Tibial nerve (tissue), 4 donors: ENCODE measurements at regions not wholly inside any gene's neighbourhood (a gene's known extent, or its start where the extent isn't known, plus 50 kb on each side); places are given as distances from the start of the nearest gene placed in this dataset.

Experiments used
- DNase-seq, 2 donors: peaks; one replicate each; pipeline ENCODE4 v3.0.0-alpha.2; 2019; ENCODE audit warnings: low spot score in 2 of 2
- H3K27ac ChIP-seq, 4 donors: fragments of 200-600 bp; sonication (generic) in 3 of 4; one replicate each; pipeline ENCODE4 v1.5.1; 2017 to 2019; ENCODE audit warnings: mild to moderate bottlenecking in 1 of 4
- H3K27me3 ChIP-seq, 2 donors: fragments of 200-600 bp; sonication (generic) in 1 of 2; one replicate each; pipeline versions ENCODE4 v1.5.1 to v1.6.0; 2017 to 2019
- H3K36me3 ChIP-seq, 3 donors: fragments of 200-600 bp; sonication (generic); one replicate each; pipeline ENCODE4 v1.5.1; 2018 to 2019
- H3K4me1 ChIP-seq, 4 donors: fragments of 200-600 bp; sonication (generic) in 3 of 4; one replicate each; pipeline ENCODE4 v1.5.1; 2017 to 2019
- H3K4me3 ChIP-seq, 4 donors: fragments of 200-600 bp; sonication (generic) in 3 of 4; one replicate each; pipeline ENCODE4 v1.5.1; 2017 to 2019; ENCODE audit warnings: mild to moderate bottlenecking in 1 of 4, moderate library complexity in 1 of 4
- H3K9me3 ChIP-seq, 4 donors: fragments of 200-600 bp; sonication (generic) in 3 of 4; one replicate each; pipeline ENCODE4 v1.5.1; 2017 to 2019
- EP300 ChIP-seq, 2 donors: sonication (generic); formaldehyde crosslinking; IDR thresholded peaks; one replicate each; pipeline ENCODE4 v1.6.1; 2017; ENCODE audit warnings: antibody characterized with exemption in 2 of 2, mild to moderate bottlenecking in 1 of 2
- POLR2A ChIP-seq, 2 donors: fragments of 450-650 bp; IDR thresholded peaks; one replicate each; pipeline ENCODE4 v1.6.1; 2017; ENCODE audit warnings: antibody characterized with exemption in 2 of 2, mild to moderate bottlenecking in 2 of 2, moderate library complexity in 2 of 2
- WGBS, 2 donors: methylation state at CpG; one replicate each; pipeline ENCODE4 v1.1.5; 2018; 5-methylcytosine and 5-hydroxymethylcytosine counted together
- TF ChIP-seq, protein P1 (sequence below), 5 experiments: fragments of 200-600 bp in 3 of 5; fragments of 450-650 bp in 2 of 5; sonication (generic) in 3 of 5; IDR thresholded peaks; one replicate each; pipeline ENCODE4 v1.5.1; 2016 to 2019; ENCODE audit warnings: antibody characterized with exemption in 5 of 5, mild to moderate bottlenecking in 3 of 5, moderate library complexity in 2 of 5

DNA sequence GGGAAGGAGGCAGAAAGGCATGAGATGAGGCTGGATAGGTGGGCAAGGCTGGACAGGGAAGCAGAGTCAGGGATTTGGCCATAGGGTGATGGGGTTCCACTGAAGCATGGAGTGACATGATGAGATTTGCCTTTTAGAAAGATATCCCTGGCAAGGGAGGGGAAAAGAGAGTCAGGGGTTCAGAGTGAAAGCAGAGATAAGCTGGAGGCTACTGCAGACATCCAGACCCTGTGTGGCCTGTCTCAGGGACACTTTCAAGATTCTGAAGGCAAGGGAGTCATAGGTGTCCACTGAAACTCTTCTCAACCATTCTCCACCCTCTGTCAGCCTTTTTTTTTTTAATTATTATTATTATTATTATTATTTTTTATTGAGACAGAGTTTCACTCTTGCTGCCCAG, 94.0 kb upstream of the SPATA12 start:
- no peak overlapping the region for H3K27ac ChIP-seq
- peaks cover 0 to 8% (median 0%) of the 10 kb centered on the region in 4 donors for H3K9me3 ChIP-seq
- no peaks in the 10 kb centered on the region for H3K27me3 ChIP-seq
- TF ChIP-seq EP300 (IDR thresholded peaks at IDR 0.05) (no peak), POLR2A (IDR thresholded peaks at IDR 0.05) (no peak)
- TF ChIP-seq, protein P1, sequence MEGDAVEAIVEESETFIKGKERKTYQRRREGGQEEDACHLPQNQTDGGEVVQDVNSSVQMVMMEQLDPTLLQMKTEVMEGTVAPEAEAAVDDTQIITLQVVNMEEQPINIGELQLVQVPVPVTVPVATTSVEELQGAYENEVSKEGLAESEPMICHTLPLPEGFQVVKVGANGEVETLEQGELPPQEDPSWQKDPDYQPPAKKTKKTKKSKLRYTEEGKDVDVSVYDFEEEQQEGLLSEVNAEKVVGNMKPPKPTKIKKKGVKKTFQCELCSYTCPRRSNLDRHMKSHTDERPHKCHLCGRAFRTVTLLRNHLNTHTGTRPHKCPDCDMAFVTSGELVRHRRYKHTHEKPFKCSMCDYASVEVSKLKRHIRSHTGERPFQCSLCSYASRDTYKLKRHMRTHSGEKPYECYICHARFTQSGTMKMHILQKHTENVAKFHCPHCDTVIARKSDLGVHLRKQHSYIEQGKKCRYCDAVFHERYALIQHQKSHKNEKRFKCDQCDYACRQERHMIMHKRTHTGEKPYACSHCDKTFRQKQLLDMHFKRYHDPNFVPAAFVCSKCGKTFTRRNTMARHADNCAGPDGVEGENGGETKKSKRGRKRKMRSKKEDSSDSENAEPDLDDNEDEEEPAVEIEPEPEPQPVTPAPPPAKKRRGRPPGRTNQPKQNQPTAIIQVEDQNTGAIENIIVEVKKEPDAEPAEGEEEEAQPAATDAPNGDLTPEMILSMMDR (IDR thresholded peaks at IDR 0.05): no peak
- no peaks in the 10 kb centered on the region for H3K4me1 ChIP-seq
- no peaks in the 10 kb centered on the region for H3K36me3 ChIP-seq
- DNase-seq: no peak
- H3K4me3 ChIP-seq: no peak overlapping the region

DNA sequence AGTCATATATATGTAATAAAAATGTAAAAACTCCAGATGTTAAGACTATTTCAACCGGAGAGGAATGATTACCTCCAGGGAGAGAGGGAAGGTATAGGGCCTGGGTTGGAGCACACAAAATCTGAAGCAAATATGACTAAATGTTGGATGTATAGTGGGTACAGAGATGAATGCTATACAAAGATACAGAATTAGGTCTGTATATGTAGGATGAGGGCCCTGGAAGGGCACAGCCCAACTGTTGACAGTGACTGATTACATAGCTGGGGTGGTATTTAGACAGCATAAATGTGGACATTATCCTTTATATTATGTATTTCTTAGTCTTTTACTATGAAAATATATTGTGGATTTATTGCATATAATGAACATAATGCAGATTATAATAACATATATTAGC, 94.4 kb upstream of the SPATA12 start:
- no peak overlapping the region for H3K27ac ChIP-seq
- H3K4me3 ChIP-seq: no peak overlapping the region
- TF ChIP-seq EP300 (IDR thresholded peaks at IDR 0.05) (no peak), POLR2A (IDR thresholded peaks at IDR 0.05) (no peak)
- TF ChIP-seq, protein P1 (IDR thresholded peaks at IDR 0.05): no peak
- peaks cover 0 to 8% (median 0%) of the 10 kb centered on the region in 4 donors for H3K9me3 ChIP-seq
- 92 to 93% methylated on average over 1 of the region's 1 CpG for WGBS, 2 donors
- H3K4me1 ChIP-seq: no peaks in the 10 kb centered on the region
- DNase-seq: no peak
- no peaks in the 10 kb centered on the region for H3K36me3 ChIP-seq
- H3K27me3 ChIP-seq: no peaks in the 10 kb centered on the region

DNA sequence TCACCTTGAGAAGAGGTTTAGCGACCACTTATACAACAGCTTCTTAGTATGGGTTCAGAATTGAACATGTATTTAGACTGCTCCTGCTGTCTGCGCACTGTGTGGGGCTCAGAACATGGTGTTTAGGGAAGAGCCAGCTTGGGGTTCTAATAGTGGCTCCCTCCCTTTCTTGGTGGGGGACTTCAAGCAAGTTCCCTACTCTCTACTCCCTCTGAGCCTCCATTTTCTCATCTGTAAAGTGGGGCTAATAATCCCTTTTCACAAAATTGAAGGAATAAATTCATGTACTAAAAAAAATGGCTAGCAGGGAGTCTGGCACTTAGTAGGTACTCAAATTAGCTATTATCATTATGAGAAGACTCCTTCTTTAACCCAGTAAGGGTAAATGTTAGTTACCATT, 97.5 kb upstream of the SPATA12 start:
- DNase-seq: no peak
- Histone ChIP-seq H3K4me1 (no peaks in the 10 kb centered on the region), H3K27ac (no peak overlapping the region), H3K27me3 (no peaks in the 10 kb centered on the region), H3K36me3 (no peaks in the 10 kb centered on the region), H3K4me3 (no peak overlapping the region), H3K9me3 (peaks cover 0 to 8% (median 0%) of the 10 kb centered on the region in 4 donors)
- TF ChIP-seq POLR2A (IDR thresholded peaks at IDR 0.05): no peak
- TF ChIP-seq, protein P1 (IDR thresholded peaks at IDR 0.05): no peak
- no peak for TF ChIP-seq EP300 (IDR thresholded peaks at IDR 0.05)
- WGBS, 2 donors: 93 to 95% methylated on average over 2 of the region's 2 CpGs

DNA sequence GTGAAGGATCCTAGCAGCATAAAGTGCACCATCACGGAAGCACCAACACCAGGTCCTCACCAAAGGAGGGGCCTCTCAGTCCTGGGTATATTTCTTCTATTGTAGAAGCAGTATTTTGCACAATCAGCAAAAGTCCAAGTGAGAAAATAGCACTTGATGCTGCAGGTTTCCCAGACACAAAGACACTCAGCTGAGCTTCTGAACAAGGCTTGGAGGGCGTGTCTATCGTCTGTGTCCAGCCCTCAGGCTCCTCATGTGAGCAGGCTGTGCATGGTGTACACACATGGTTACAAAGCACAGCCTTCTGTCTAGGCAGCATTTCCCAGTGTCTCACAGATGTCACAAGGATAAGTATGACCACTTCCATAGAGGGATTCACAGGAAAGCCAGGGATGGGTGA, 98.3 kb upstream of the SPATA12 start:
- 63 to 71% methylated on average over 3 of the region's 3 CpGs for WGBS, 2 donors
- H3K9me3 ChIP-seq: peaks cover 0 to 8% (median 0%) of the 10 kb centered on the region in 4 donors
- no peak overlapping the region for H3K27ac ChIP-seq
- no peak for TF ChIP-seq POLR2A (IDR thresholded peaks at IDR 0.05)
- no peak for TF ChIP-seq EP300 (IDR thresholded peaks at IDR 0.05)
- TF ChIP-seq, protein P1 (IDR thresholded peaks at IDR 0.05): no peak
- H3K27me3 ChIP-seq: no peaks in the 10 kb centered on the region
- no peak for DNase-seq
- no peaks in the 10 kb centered on the region for H3K36me3 ChIP-seq
- H3K4me1 ChIP-seq: no peaks in the 10 kb centered on the region
- no peak overlapping the region for H3K4me3 ChIP-seq

DNA sequence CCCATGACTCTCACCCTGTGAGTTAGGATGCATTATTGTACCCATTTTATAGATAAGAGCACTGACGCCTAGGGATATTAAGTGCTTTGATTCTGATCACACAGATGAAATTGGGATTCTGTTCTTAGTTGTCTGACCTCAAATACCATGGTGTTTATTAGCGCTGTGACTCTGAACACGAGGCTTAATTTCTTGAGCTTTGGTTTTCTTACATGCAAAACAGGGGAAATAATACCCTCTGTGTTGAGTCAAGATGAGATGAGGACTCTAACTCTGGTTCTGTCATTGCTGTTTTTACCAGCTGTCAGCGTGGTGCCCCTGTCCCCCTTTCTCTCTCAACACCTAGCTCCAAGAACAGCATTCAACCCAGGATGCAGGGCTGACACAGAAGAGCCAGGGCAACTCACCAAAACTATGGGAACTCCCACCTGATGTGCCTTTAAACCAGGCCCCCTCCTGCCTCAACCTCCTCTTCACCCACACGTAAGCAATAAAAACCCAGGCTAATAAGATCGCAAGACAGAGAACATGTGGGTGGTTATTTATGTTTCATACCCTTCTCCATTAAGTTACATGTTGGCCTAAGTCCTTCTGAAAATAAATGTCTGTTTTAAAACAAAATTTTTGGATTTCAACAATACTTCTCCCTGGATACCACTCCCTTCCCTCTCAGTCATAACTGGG, 100.1 kb upstream of the SPATA12 start:
- Histone ChIP-seq H3K4me3 (no peak overlapping the region), H3K9me3 (peaks cover 0 to 8% (median 0%) of the 10 kb centered on the region in 4 donors), H3K36me3 (no peaks in the 10 kb centered on the region), H3K4me1 (peaks cover 0 to 4% (median 0%) of the 10 kb centered on the region in 4 donors), H3K27ac (no peak overlapping the region), H3K27me3 (no peaks in the 10 kb centered on the region)
- TF ChIP-seq EP300 (IDR thresholded peaks at IDR 0.05) (no peak), POLR2A (IDR thresholded peaks at IDR 0.05) (no peak)
- TF ChIP-seq, protein P1 (IDR thresholded peaks at IDR 0.05): no peak
- DNase-seq: no peak
- WGBS, 2 donors: 66 to 74% methylated on average over 6 of the region's 6 CpGs
